ENCODE measurements at regions not wholly inside any gene's neighbourhood (a gene's known extent, or its start where the extent isn't known, plus 50 kb on each side); places are given as distances from the start of the nearest gene placed in this dataset.

DNA sequence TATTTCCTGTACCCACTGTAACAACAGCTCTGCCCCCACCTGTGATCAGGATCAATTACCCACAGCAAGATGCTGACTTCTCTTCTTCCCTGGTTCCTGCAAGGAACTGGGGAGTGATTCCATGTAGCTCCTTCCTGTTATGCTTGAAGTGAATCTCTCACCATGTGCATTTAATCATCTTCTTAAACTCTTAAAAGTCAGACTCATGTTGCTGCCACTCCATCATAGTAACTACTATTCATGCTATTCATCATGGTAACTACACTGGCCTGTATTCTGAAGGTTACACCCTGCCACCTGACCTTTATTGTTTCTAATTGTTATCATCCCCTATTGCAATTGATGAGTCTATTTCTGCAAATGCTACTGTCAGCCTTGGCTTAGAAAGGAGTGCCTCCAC is 89.5 kb downstream of the SUCNR1 start:
- Histone ChIP-seq H3K9me3 (no peaks in the 10 kb centered on the region), H3K27ac (no peak overlapping the region), H3K4me3 (no peak overlapping the region), H3K27me3 (replicated peaks in 1 of 7) (no peaks in the 10 kb centered on the region), H3K4me1 (no peaks in the 10 kb centered on the region), H3K36me3 (no peaks in the 10 kb centered on the region)
- TF ChIP-seq, protein P1, sequence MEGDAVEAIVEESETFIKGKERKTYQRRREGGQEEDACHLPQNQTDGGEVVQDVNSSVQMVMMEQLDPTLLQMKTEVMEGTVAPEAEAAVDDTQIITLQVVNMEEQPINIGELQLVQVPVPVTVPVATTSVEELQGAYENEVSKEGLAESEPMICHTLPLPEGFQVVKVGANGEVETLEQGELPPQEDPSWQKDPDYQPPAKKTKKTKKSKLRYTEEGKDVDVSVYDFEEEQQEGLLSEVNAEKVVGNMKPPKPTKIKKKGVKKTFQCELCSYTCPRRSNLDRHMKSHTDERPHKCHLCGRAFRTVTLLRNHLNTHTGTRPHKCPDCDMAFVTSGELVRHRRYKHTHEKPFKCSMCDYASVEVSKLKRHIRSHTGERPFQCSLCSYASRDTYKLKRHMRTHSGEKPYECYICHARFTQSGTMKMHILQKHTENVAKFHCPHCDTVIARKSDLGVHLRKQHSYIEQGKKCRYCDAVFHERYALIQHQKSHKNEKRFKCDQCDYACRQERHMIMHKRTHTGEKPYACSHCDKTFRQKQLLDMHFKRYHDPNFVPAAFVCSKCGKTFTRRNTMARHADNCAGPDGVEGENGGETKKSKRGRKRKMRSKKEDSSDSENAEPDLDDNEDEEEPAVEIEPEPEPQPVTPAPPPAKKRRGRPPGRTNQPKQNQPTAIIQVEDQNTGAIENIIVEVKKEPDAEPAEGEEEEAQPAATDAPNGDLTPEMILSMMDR (IDR thresholded peaks at IDR 0.05 in 8 of 11, conservative IDR thresholded peaks at IDR 0.05 in 3 of 11): no peak
- TF ChIP-seq POLR2AphosphoS5 (IDR thresholded peaks at IDR 0.05) (no peak), POLR2A (IDR thresholded peaks at IDR 0.05) (no peak)
- no peak for DNase-seq
- intact Hi-C loops (cut with DNase I; ENCODE audit: low total_unique reads): no loop called here

DNA sequence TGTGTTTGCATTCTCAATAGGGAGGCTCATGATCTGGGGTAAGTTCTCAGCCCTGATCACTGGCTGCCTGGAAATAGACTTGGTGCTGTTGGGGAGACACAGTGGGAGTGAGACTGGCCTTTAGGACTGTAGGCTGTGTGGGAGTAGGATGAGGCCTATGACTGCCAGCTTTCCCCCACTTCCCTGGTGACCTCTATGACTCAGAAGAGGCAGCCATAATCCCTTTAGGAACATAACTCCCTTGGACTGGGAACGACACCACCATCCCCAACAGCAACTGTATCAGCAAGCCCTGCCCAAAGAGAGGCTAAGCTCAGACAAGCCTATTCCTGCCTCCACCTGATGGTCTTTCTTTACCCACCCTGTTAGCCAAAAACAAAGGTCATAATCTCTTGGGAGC is 91.3 kb downstream of the SUCNR1 start:
- Histone ChIP-seq H3K36me3 (no peaks in the 10 kb centered on the region), H3K4me1 (no peaks in the 10 kb centered on the region), H3K27me3 (replicated peaks in 1 of 7) (no peaks in the 10 kb centered on the region), H3K27ac (no peak overlapping the region), H3K4me3 (no peak overlapping the region), H3K9me3 (no peaks in the 10 kb centered on the region)
- TF ChIP-seq, protein P1 (IDR thresholded peaks at IDR 0.05 in 8 of 11, conservative IDR thresholded peaks at IDR 0.05 in 3 of 11): no peak
- TF ChIP-seq POLR2A (IDR thresholded peaks at IDR 0.05): no peak
- TF ChIP-seq POLR2AphosphoS5 (IDR thresholded peaks at IDR 0.05): no peak
- intact Hi-C loops (cut with DNase I; ENCODE audit: low total_unique reads): no loop called here
- DNase-seq: no peak
- WGBS, 5 donors: 57 to 100% (median 83%) methylated on average over 1 of the region's 1 CpG

DNA sequence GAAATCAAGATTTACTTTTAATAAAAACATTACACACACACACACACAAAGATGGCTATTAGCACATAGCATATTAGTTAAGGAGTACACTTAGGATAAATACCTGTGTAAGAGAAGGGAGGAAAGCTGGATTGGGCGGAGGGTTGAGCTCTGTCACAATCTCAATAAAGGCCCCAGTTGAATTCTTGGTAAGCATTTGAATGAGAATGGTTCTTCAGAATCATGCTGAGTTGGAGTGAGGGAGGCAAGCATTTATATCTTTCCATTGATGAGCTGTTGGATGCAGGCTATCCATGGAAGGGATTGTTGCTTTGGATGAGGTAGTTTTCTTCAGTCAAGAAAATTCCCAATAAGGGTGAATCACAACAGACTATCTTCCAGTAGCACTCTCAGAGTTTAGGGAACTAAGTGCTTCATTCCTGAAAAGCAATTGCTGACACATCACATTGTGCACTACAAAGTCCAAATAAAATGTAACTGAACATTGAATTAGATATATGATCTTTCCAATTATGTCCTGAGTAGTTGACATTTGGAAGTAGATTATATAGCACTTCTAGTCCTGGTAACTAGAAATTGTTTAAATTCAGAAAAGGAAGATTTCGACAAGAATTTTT is 95.7 kb downstream of the SUCNR1 start:
- DNase-seq: no peak
- TF ChIP-seq, protein P1 (IDR thresholded peaks at IDR 0.05 in 8 of 11, conservative IDR thresholded peaks at IDR 0.05 in 3 of 11): no peak
- TF ChIP-seq POLR2AphosphoS5 (IDR thresholded peaks at IDR 0.05) (no peak), POLR2A (IDR thresholded peaks at IDR 0.05) (no peak)
- WGBS, 5 donors: 72 to 81% (median 75%) methylated on average over 2 of the region's 2 CpGs
- Histone ChIP-seq H3K4me3 (no peak overlapping the region), H3K9me3 (no peaks in the 10 kb centered on the region), H3K27ac (no peak overlapping the region), H3K36me3 (no peaks in the 10 kb centered on the region), H3K27me3 (replicated peaks in 1 of 7) (no peaks in the 10 kb centered on the region), H3K4me1 (no peaks in the 10 kb centered on the region)
- intact Hi-C loops (cut with DNase I; ENCODE audit: low total_unique reads): no loop called here

DNA sequence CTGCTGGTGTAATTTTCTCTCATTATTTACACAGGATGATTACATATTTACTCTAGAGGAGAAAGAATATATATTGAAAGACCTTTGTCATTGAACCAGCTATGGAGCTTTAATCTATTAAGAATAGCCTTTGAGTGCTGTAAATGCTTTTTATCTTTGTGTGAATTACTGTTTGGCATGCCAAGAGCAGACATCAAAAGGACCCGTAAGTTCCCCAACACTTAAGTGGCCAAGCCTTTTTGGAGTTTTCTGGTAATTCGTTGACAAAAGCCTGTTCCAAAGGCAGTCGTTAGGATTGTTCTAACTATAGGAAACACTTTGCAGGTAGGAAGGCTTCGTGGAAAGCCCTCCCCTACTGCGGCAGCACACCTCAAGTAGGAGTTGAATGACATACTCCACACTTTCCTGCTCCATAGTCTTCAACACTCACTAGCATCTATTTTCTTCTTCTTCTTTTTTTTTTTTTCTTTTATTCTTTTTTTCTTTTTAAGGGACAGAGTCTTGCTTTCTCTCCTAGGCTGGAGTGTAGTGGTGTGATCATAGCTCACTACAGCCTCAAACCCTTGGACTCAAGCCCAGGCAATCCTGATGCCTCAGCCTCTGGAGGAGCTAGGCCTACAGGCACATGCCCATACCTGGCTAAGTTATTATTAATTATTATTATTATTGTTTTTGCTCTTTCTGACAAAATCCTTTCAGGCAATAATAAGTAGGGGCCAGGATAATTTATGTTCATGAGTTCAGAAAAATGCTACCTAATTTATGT is 98.6 kb downstream of the SUCNR1 start:
- no peak for TF ChIP-seq POLR2AphosphoS5 (IDR thresholded peaks at IDR 0.05)
- TF ChIP-seq, protein P1 (IDR thresholded peaks at IDR 0.05 in 8 of 11, conservative IDR thresholded peaks at IDR 0.05 in 3 of 11): no peak
- TF ChIP-seq POLR2A (IDR thresholded peaks at IDR 0.05): no peak
- H3K9me3 ChIP-seq: no peaks in the 10 kb centered on the region
- WGBS, 5 donors: 71 to 87% (median 77%) methylated on average over 5 of the region's 5 CpGs
- no peaks in the 10 kb centered on the region for H3K27me3 ChIP-seq (replicated peaks in 1 of 7)
- no peak overlapping the region for H3K4me3 ChIP-seq
- no peak overlapping the region for H3K27ac ChIP-seq
- DNase-seq: no peak
- intact Hi-C loops (cut with DNase I; ENCODE audit: low total_unique reads): no loop called here
- no peaks in the 10 kb centered on the region for H3K36me3 ChIP-seq
- no peaks in the 10 kb centered on the region for H3K4me1 ChIP-seq
